Upper lobe of left lung (tissue), 6 donors: ENCODE measurements at regions not wholly inside any gene's neighbourhood (a gene's known extent, or its start where the extent isn't known, plus 50 kb on each side); places are given as distances from the start of the nearest gene placed in this dataset.

Experiments used
- ATAC-seq, 2 donors: fragments of 200-7000 bp; cut with Tn5 transposase; one replicate each; pipeline ENCODE4 v1.9.1; 2022; ENCODE audit warnings: mild to moderate bottlenecking in 2 of 2, moderate library complexity in 2 of 2; ENCODE audit not compliant: low FRiP score in 2 of 2
- DNase-seq, 2 donors: peaks; one replicate each; pipeline ENCODE4 v3.0.0-alpha.2; 2019 to 2020
- H3K27ac ChIP-seq, 4 donors: fragments of 200-600 bp; sonication (generic); one replicate each; pipeline ENCODE4 v1.5.1; 2016 to 2019
- H3K27me3 ChIP-seq, 4 donors: fragments of 200-600 bp; sonication (generic); one replicate each; pipeline ENCODE4 v1.5.1; 2017 to 2019
- H3K36me3 ChIP-seq, 4 donors: fragments of 200-600 bp; sonication (generic); one replicate each; pipeline ENCODE4 v1.5.1; 2016 to 2019
- H3K4me1 ChIP-seq, 4 donors: fragments of 200-600 bp; sonication (generic); one replicate each; pipeline ENCODE4 v1.5.1; 2018 to 2019
- H3K4me3 ChIP-seq, 4 donors: fragments of 200-600 bp; sonication (generic); one replicate each; pipeline ENCODE4 v1.5.1; 2017 to 2019; ENCODE audit warnings: mild to moderate bottlenecking in 2 of 4, moderate library complexity in 1 of 4
- H3K9me3 ChIP-seq, 4 donors: fragments of 200-600 bp; sonication (generic); one replicate each; pipeline ENCODE4 v1.5.1; 2018 to 2019
- EP300 ChIP-seq, 4 donors: sonication (generic); formaldehyde crosslinking; IDR thresholded peaks; one replicate each; pipeline ENCODE4 v1.5.1; 2017; ENCODE audit warnings: antibody characterized with exemption in 4 of 4, control low read depth in 2 of 4
- POLR2A ChIP-seq, 4 donors: fragments of 450-650 bp; IDR thresholded peaks; one replicate each; pipeline ENCODE4 v1.5.1; 2016 to 2017; ENCODE audit warnings: antibody characterized with exemption in 4 of 4, mild to moderate bottlenecking in 2 of 4
- POLR2AphosphoS5 ChIP-seq, 2 donors: sonication (generic); formaldehyde crosslinking; IDR thresholded peaks; one replicate each; pipeline ENCODE4 v1.5.1; 2017; ENCODE audit warnings: antibody characterized with exemption in 2 of 2
- WGBS, 2 donors: methylation state at CpG; one replicate each; pipeline ENCODE4 v1.1.5; 2017 to 2018; 5-methylcytosine and 5-hydroxymethylcytosine counted together
- TF ChIP-seq, protein P1 (sequence below), 6 experiments: fragments of 450-650 bp in 4 of 6; fragments of 200-600 bp in 2 of 6; sonication (generic) in 2 of 6; IDR thresholded peaks; one replicate each; pipeline ENCODE4 v1.5.1; 2016 to 2019; ENCODE audit warnings: antibody characterized with exemption in 6 of 6
- donor health status: DM: no; HTN: no; CAD: no; lungs with moderate emphysema.
- donor health status: DM: no; HTN: yes; CAD: no; lungs with severe emphysema.

DNA sequence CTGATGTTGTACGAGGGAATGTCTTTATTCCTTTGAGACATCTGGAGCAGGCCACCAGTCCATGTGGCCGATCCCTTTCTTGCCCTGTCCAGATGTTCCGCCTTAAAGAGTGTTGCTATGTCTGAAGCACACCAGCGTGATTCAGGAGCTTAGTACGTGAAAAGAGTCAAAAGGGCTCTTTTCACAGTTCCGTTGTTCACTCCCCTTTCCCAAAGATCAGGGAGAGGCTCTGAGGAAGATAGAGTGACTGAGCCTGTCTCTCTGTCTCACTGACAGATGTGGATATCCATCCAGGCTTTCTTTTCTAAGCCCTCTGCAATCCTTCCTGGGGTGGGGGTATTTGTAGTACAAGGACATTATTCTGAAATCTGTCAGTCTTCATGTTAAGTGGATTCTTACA, 262.5 kb upstream of the LRTM1 start:
- Histone ChIP-seq H3K4me1 (no peaks in the 10 kb centered on the region), H3K27ac (no peak overlapping the region), H3K36me3 (no peaks in the 10 kb centered on the region), H3K9me3 (no peaks in the 10 kb centered on the region), H3K4me3 (no peak overlapping the region), H3K27me3 (no peaks in the 10 kb centered on the region)
- no peak for TF ChIP-seq POLR2A (IDR thresholded peaks at IDR 0.05)
- ATAC-seq (no peak), DNase-seq (no peak)
- WGBS, 2 donors: 67% methylated on average over 6 of the region's 6 CpGs

DNA sequence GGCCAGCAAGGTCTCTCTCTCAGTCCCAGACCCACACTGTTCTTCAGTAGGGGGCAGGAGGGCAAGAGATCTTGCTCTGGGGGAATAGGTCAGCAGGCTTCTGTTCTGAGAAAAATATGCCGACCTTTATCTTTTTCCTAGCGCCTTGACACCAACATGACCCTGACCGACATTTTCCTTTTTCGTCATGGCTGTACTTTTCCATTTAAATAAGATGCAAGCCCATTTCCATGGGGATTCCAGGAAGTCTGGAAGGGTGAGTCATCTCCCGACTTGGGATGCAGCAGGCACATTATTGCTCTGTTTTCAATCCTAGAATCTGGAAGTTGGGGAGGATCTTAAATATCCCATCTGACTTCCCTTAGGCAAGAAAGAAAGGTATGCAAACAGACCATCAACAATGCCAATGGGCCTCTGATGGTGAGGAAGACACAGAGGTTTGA, 261.5 kb upstream of the LRTM1 start:
- Histone ChIP-seq H3K4me1 (no peaks in the 10 kb centered on the region), H3K27ac (no peak overlapping the region), H3K27me3 (no peaks in the 10 kb centered on the region), H3K4me3 (no peak overlapping the region), H3K36me3 (no peaks in the 10 kb centered on the region), H3K9me3 (no peaks in the 10 kb centered on the region)
- TF ChIP-seq, protein P1, sequence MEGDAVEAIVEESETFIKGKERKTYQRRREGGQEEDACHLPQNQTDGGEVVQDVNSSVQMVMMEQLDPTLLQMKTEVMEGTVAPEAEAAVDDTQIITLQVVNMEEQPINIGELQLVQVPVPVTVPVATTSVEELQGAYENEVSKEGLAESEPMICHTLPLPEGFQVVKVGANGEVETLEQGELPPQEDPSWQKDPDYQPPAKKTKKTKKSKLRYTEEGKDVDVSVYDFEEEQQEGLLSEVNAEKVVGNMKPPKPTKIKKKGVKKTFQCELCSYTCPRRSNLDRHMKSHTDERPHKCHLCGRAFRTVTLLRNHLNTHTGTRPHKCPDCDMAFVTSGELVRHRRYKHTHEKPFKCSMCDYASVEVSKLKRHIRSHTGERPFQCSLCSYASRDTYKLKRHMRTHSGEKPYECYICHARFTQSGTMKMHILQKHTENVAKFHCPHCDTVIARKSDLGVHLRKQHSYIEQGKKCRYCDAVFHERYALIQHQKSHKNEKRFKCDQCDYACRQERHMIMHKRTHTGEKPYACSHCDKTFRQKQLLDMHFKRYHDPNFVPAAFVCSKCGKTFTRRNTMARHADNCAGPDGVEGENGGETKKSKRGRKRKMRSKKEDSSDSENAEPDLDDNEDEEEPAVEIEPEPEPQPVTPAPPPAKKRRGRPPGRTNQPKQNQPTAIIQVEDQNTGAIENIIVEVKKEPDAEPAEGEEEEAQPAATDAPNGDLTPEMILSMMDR (IDR thresholded peaks at IDR 0.05): no peak
- TF ChIP-seq EP300 (IDR thresholded peaks at IDR 0.05): no peak
- no peak for TF ChIP-seq POLR2A (IDR thresholded peaks at IDR 0.05)
- TF ChIP-seq POLR2AphosphoS5 (IDR thresholded peaks at IDR 0.05): no peak
- peak in 1 of 2 donors; percentile 29 for ATAC-seq
- 71 to 75% methylated on average over 5 of the region's 5 CpGs for WGBS, 2 donors
- DNase-seq: no peak

DNA sequence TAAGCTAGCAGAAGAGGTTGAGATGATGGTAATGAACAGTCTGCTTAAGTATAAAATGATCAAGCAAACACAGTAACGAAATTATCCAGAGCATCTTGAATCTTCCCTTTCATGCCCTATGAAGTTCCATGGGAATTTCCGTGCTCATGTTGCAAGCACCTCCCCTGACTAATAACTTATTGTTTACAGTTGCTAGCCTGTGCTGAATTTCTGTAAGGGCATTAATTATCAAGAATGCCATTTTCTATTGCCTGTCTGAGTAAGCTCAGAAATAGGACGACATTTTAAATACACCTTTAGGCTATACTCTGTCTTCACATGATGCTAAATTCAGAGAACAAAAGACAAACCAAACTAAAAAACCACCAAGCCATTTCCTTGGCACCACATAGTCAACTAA, 257.5 kb upstream of the LRTM1 start:
- DNase-seq (no peak), ATAC-seq (no peak)
- WGBS, 2 donors: 67 to 73% methylated on average over 3 of the region's 3 CpGs
- H3K9me3 ChIP-seq: no peaks in the 10 kb centered on the region
- H3K4me1 ChIP-seq: no peaks in the 10 kb centered on the region
- H3K27me3 ChIP-seq: no peaks in the 10 kb centered on the region
- no peak overlapping the region for H3K27ac ChIP-seq
- TF ChIP-seq EP300 (IDR thresholded peaks at IDR 0.05) (no peak), POLR2AphosphoS5 (IDR thresholded peaks at IDR 0.05) (no peak)
- no peaks in the 10 kb centered on the region for H3K36me3 ChIP-seq
- no peak overlapping the region for H3K4me3 ChIP-seq

DNA sequence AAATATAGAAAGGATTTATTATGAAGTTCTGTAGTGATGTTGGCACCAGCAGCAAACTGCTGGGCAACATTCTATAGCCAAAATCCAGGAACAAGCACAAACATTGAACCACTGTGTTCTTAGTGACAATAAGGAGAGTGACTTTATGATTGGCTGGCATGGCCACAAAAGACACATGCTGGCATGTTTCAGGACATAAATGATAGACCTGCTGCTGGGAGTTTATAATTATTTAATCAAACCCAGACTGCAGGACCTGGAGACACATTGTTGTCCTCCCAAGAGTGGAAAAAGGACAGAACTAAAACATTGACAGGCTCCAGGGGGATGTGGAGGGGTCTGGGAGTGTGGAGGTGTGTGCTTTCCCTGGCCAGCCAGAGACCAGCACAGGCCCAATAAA, 255.3 kb upstream of the LRTM1 start:
- no peak for DNase-seq
- Histone ChIP-seq H3K9me3 (no peaks in the 10 kb centered on the region), H3K27me3 (no peaks in the 10 kb centered on the region), H3K4me3 (no peak overlapping the region), H3K36me3 (no peaks in the 10 kb centered on the region), H3K27ac (no peak overlapping the region), H3K4me1 (no peaks in the 10 kb centered on the region)
- TF ChIP-seq EP300 (IDR thresholded peaks at IDR 0.05) (no peak), POLR2A (IDR thresholded peaks at IDR 0.05) (no peak), POLR2AphosphoS5 (IDR thresholded peaks at IDR 0.05) (no peak)
- TF ChIP-seq, protein P1 (IDR thresholded peaks at IDR 0.05): no peak
- ATAC-seq: no peak

DNA sequence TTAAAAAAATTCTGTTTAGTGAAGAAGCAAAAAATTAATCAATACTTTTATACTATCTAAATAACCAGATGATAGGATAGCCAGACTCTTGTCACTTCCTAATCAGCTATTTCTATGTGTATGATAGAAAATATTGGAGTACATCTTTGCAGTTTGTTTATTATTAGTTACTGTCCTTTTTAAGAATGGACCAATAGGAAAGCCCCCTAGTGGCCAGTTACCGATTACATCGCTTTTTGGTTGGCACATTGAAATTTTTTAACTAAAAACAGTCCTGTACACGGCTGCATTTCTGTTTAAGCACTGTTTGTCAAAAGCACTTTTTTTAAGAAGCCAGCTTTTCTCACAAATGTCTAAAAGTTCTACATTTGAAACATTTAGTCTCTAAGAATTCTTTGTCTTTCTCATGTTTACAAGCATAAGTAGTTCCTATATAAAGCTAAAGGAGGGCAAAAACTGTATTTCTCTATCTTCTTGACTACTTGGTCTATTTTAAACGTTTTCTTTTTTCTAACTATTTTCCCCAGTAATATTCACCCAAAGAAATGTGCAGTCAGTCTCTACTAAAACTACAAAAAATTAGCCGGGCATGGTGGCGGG, 253.2 kb upstream of the LRTM1 start:
- no peaks in the 10 kb centered on the region for H3K36me3 ChIP-seq
- no peak for DNase-seq
- H3K4me3 ChIP-seq: no peak overlapping the region
- no peak overlapping the region for H3K27ac ChIP-seq
- TF ChIP-seq, protein P1 (IDR thresholded peaks at IDR 0.05): peak in 5 of 6 experiments; percentile 39 to 61 (median 48)
- TF ChIP-seq POLR2A (IDR thresholded peaks at IDR 0.05): no peak
- no peak for TF ChIP-seq POLR2AphosphoS5 (IDR thresholded peaks at IDR 0.05)
- TF ChIP-seq EP300 (IDR thresholded peaks at IDR 0.05): no peak
- 36 to 37% methylated on average over 6 of the region's 6 CpGs for WGBS, 2 donors
- H3K4me1 ChIP-seq: no peaks in the 10 kb centered on the region
- H3K27me3 ChIP-seq: no peaks in the 10 kb centered on the region
- no peaks in the 10 kb centered on the region for H3K9me3 ChIP-seq
- no peak for ATAC-seq

DNA sequence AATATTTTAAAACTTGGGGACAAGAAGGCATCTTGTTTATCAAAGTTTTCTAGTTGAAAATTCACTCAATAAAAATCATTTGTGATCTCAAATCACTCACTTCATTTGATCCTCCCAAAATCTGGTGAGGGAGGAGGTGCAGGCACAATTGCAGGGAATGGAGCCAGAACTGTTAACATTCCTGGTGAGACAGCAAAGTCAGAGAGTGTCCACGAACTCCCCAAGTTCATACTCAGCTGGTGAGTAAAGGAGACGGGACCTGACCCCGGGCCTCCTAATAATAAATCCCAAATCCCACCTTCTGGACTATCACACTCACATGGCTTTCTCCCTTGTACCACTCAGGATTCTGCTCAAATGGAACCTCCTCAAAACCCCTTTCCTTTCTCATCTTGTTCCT, 252.3 kb upstream of the LRTM1 start:
- TF ChIP-seq, protein P1 (IDR thresholded peaks at IDR 0.05): no peak
- TF ChIP-seq POLR2A (IDR thresholded peaks at IDR 0.05) (no peak), EP300 (IDR thresholded peaks at IDR 0.05) (no peak), POLR2AphosphoS5 (IDR thresholded peaks at IDR 0.05) (no peak)
- no peak overlapping the region for H3K27ac ChIP-seq
- no peak for ATAC-seq

More for the DNA sequence above, 252.3 kb upstream of the LRTM1 start:
- WGBS, 2 donors: 84 to 87% methylated on average over 3 of the region's 3 CpGs
- Histone ChIP-seq H3K4me3 (no peak overlapping the region), H3K36me3 (no peaks in the 10 kb centered on the region), H3K4me1 (no peaks in the 10 kb centered on the region), H3K27me3 (no peaks in the 10 kb centered on the region), H3K9me3 (no peaks in the 10 kb centered on the region)
- DNase-seq: no peak
